Dedifferentiated amniotic fluid mesenchymal stem cell (primary cell): ENCODE measurements at regions not wholly inside any gene's neighbourhood (a gene's known extent, or its start where the extent isn't known, plus 50 kb on each side); places are given as distances from the start of the nearest gene placed in this dataset.
A peak's percentile ranks its signal among the peaks of the same experiment; 100 is the strongest.

Source experiments
- DNase-seq: peaks from one replicate; pipeline ENCODE4 v3.0.0-alpha.2; 2016; ENCODE audit errors: extremely low spot score

- DNase-seq, result no peak
These were observed 70.5 kb upstream of the SPTLC1 start for GRCh38 chr9:92185681-92186080.

- DNase-seq, result no peak
These were observed 69.9 kb upstream of the SPTLC1 start for GRCh38 chr9:92185096-92185495.

- no peak for DNase-seq
These were observed 68.9 kb upstream of the SPTLC1 start for GRCh38 chr9:92184041-92184564.

GRCh38 chr9:92183449-92183848 is 68.2 kb upstream of the SPTLC1 start:
- DNase-seq, result no peak

- no peak for DNase-seq
These were observed 66.1 kb upstream of the SPTLC1 start for GRCh38 chr9:92181296-92181695.

GRCh38 chr9:92180669-92181181 is 65.5 kb upstream of the SPTLC1 start:
- DNase-seq, result peak; percentile 74

- DNase-seq, result no peak
These were observed 64.8 kb upstream of the SPTLC1 start for GRCh38 chr9:92180002-92180400.

- DNase-seq, result no peak
These were observed 64.2 kb upstream of the SPTLC1 start for GRCh38 chr9:92179286-92180001.

- DNase-seq, result no peak
These were observed 62.4 kb upstream of the SPTLC1 start for GRCh38 chr9:92177591-92177990.

GRCh38 chr9:92176800-92177185 is 61.6 kb upstream of the SPTLC1 start:
- no peak for DNase-seq

GRCh38 chr9:92176068-92176799 is 61.0 kb upstream of the SPTLC1 start:
- DNase-seq, result no peak

- DNase-seq, result no peak
These were observed 60.2 kb upstream of the SPTLC1 start for GRCh38 chr9:92175441-92175840.

GRCh38 chr9:92173318-92173717 is 58.1 kb upstream of the SPTLC1 start:
- DNase-seq, result no peak

- DNase-seq, result no peak
These were observed 56.6 kb upstream of the SPTLC1 start for GRCh38 chr9:92171822-92172221.

GRCh38 chr9:92171281-92171680 is 56.1 kb upstream of the SPTLC1 start:
- no peak for DNase-seq

- no peak for DNase-seq
These were observed 55.6 kb upstream of the SPTLC1 start for GRCh38 chr9:92170848-92171247.

GRCh38 chr9:92165484-92165883 is 50.3 kb upstream of the SPTLC1 start:
- DNase-seq, result no peak
